K562 (cell line): ENCODE measurements at regions not wholly inside any gene's neighbourhood (a gene's known extent, or its start where the extent isn't known, plus 50 kb on each side); places are given as distances from the start of the nearest gene placed in this dataset.

ENCODE experiments used
- ATAC-seq: fragments of 200-7000 bp; cut with Tn5 transposase; 3 replicates; pipeline ENCODE4 v1.9.1; 2020; ENCODE audit warnings: moderate library complexity
- BruUV-seq: library from RNA; stranded (reverse); fragments of 400-500 nt; replicated peaks from 2 replicates; lab custom pipeline; 2021; lab: Mats Ljungman, UMichigan
- CTCF ChIA-PET: fragments of 300-600 bp; formaldehyde crosslinking; extraction: SDS; loops from one replicate; lab custom pipeline; 2021; ENCODE audit warnings: low intra/inter-chr PET ratio; lab: Yijun Ruan, JAX
- POLR2A ChIA-PET: fragments of 300-600, 350-650 bp; sonication (Branson Sonifier 250); formaldehyde crosslinking; extraction: SDS; loops from one replicate; lab custom pipeline; 2021; ENCODE audit warnings: antibody characterized with exemption, inconsistent platforms; lab: Yijun Ruan, JAX
- DNase-seq, 4 experiments: peaks; one replicate each; pipeline versions ENCODE4 v3.0.0 to v3.0.0-alpha.2; 2011 to 2018; ENCODE audit warnings: low spot score in 3 of 4, mixed read lengths in 3 of 4; ENCODE audit errors: extremely low read depth in 1 of 4
- FAIRE-seq: peaks from 2 replicates; lab custom pipeline; 2011; peaks lifted over from hg19 to GRCh38; lab: Jason Lieb, UNC
- H2AFZ ChIP-seq: 2 replicates; pipeline ENCODE4 v1.6.0; 2011; ENCODE audit warnings: low read depth, low read length, control low read depth, inconsistent platforms
- H3K27ac ChIP-seq: fragments of 200-600 bp; 3 replicates; pipeline ENCODE4 v1.8.0; 2011; ENCODE audit warnings: low read depth, mild to moderate bottlenecking, control low read depth, inconsistent platforms, low read length, moderate library complexity, mixed read lengths; ENCODE audit errors: extremely low read depth
- H3K27me3 ChIP-seq, 2 experiments: fragments of 300-600 bp in 1 of 2; 2 replicates in 1 of 2; 3 replicates in 1 of 2; pipeline versions ENCODE4 v1.6.0 to v1.8.0; 2011; ENCODE audit warnings: inconsistent platforms in 2 of 2, low read length in 2 of 2, mild to moderate bottlenecking in 1 of 2, mixed read lengths in 1 of 2, moderate library complexity in 1 of 2; ENCODE audit not compliant: control insufficient read depth in 2 of 2, insufficient read depth in 2 of 2
- H3K36me3 ChIP-seq: fragments of 300-600 bp; 3 replicates; pipeline ENCODE4 v1.8.0; 2011; ENCODE audit warnings: mild to moderate bottlenecking, low read length, inconsistent platforms; ENCODE audit not compliant: control insufficient read depth, insufficient read depth
- H3K4me1 ChIP-seq, 2 experiments: fragments of 200-600 bp in 1 of 2; replicated peaks in 1 of 2; 2 replicates in 1 of 2; 3 replicates in 1 of 2; pipeline versions ENCODE4 v1.5.1 to v1.8.0; 2011; ENCODE audit warnings: inconsistent platforms in 2 of 2, low read length in 2 of 2, mild to moderate bottlenecking in 1 of 2, mixed read lengths in 1 of 2, moderate library complexity in 1 of 2; ENCODE audit not compliant: control insufficient read depth in 2 of 2, insufficient read depth in 2 of 2
- H3K4me2 ChIP-seq: 2 replicates; pipeline ENCODE4 v1.6.1; 2011; ENCODE audit warnings: low read length, control low read depth, inconsistent platforms, mixed read lengths; ENCODE audit not compliant: insufficient read depth
- H3K4me3 ChIP-seq: fragments of 200-600 bp; sonication (generic), shearing (Covaris generic); 2 replicates; pipeline ENCODE4 v1.5.1; 2016; ENCODE audit warnings: control low read depth, inconsistent platforms
- H3K79me2 ChIP-seq: fragments of 200-600 bp; 3 replicates; pipeline ENCODE4 v1.8.0; 2011; ENCODE audit warnings: low read length, inconsistent platforms; ENCODE audit not compliant: control insufficient read depth, insufficient read depth
- H3K9ac ChIP-seq, 2 experiments: 2 replicates each; pipeline versions ENCODE4 v1.6.0 to v1.6.1; 2011; ENCODE audit warnings: low read depth in 2 of 2, low read length in 2 of 2, control low read depth in 1 of 2, inconsistent platforms in 1 of 2, mild to moderate bottlenecking in 1 of 2, mixed read lengths in 1 of 2; ENCODE audit not compliant: insufficient read depth in 1 of 2
- H3K9me1 ChIP-seq: one replicate; pipeline ENCODE4 v1.6.0; 2011; ENCODE audit warnings: inconsistent platforms, mild to moderate bottlenecking, low read length, moderate library complexity; ENCODE audit not compliant: control insufficient read depth, insufficient read depth
- H3K9me3 ChIP-seq: replicated peaks from 2 replicates; pipeline ENCODE4 v1.5.1; 2011; ENCODE audit warnings: low read depth, low read length, inconsistent platforms; ENCODE audit not compliant: control insufficient read depth, insufficient read depth
- H4K20me1 ChIP-seq: replicated peaks from 2 replicates; pipeline ENCODE4 v1.6.1; 2011; ENCODE audit warnings: low read length, inconsistent platforms, mixed read lengths; ENCODE audit not compliant: control insufficient read depth, insufficient read depth
- FOSL1 ChIP-seq: fragments of 200-800 bp; sonication (Bioruptor generic); conservative IDR thresholded peaks from 2 replicates; pipeline ENCODE4 v1.6.1; 2016; ENCODE audit warnings: missing genetic modification characterization, missing compliant biosample characterization
- GABPA ChIP-seq: fragments of 200-800 bp; sonication (Bioruptor generic); conservative IDR thresholded peaks from 2 replicates; pipeline ENCODE4 v1.6.1; 2016; ENCODE audit warnings: low read depth, missing genetic modification characterization, missing compliant biosample characterization
- HEY1 ChIP-seq: fragments of 250-450 bp; sonication (Bioruptor Pico); IDR thresholded peaks from 2 replicates; pipeline ENCODE4 v1.5.0; 2020; ENCODE audit warnings: mild to moderate bottlenecking, moderate library complexity, borderline replicate concordance
- NEUROD1 ChIP-seq: fragments of 150-350 bp; IDR thresholded peaks from 2 replicates; pipeline ENCODE4 v1.6.1; 2014; ENCODE audit warnings: borderline replicate concordance, low read length, low read depth; ENCODE audit not compliant: partially characterized antibody
- NR1H2 ChIP-seq: sonication (generic); formaldehyde crosslinking; IDR thresholded peaks from 2 replicates; pipeline ENCODE4 v1.4.0; 2020; ENCODE audit warnings: mild to moderate bottlenecking, missing genetic modification reagents
- PRMT5 ChIP-seq: sonication (generic); formaldehyde crosslinking; IDR thresholded peaks from 2 replicates; pipeline ENCODE4 v1.5.0; 2020; ENCODE audit warnings: missing genetic modification reagents
- RUNX1 ChIP-seq: sonication (generic); IDR thresholded peaks from 2 replicates; pipeline ENCODE4 v1.6.1; 2016; ENCODE audit warnings: antibody characterized with exemption, low read depth
- TAL1 ChIP-seq: fragments of 450-650 bp; IDR thresholded peaks from 2 replicates; pipeline ENCODE4 v1.6.1; 2016; ENCODE audit warnings: mild to moderate bottlenecking
- WGBS: fragments of 100-300 bp; shearing (Covaris generic); methylation state at CpG from one replicate; pipeline ENCODE4 v1.1.6; 2016; ENCODE audit warnings: low coverage, mixed read lengths; ENCODE audit not compliant: insufficient coverage; ENCODE audit errors: missing lambda C conversion rate; 5-methylcytosine and 5-hydroxymethylcytosine counted together
- in situ Hi-C: fragments of 300-500 bp; cut with MboI; formaldehyde crosslinking; loops from 4 replicates; pipeline ENCODE4 v1.15.0; 2018; ENCODE audit warnings: inconsistent platforms, mixed read lengths
- intact Hi-C: fragments of 100-400 bp; cut with micrococcal nuclease; formaldehyde crosslinking; loops from 2 replicates; pipeline ENCODE4 v1.14.2; 2022

- no peak for FAIRE-seq
- H3K27me3 ChIP-seq, result no peaks in the 10 kb centered on the region; a peak in 1 of 5 replicates
Observed at GRCh38 chr1:221832151-221832550, 90.3 kb upstream of the DUSP10 start.

GRCh38 chr1:221829327-221830015 lies 87.6 kb upstream of the DUSP10 start:
- no peak for FAIRE-seq
- H2AFZ ChIP-seq, result no peak overlapping the region
- H3K4me1 ChIP-seq, result peaks cover 0 to 3% of the 10 kb centered on the region in 2 experiments; a peak in 3 of 5 replicates
- intact Hi-C loops, result no loop called here
- ChIA-PET POLR2A (no interaction called here), CTCF (no interaction called here)
- no peaks in the 10 kb centered on the region for H3K79me2 ChIP-seq
- H3K27ac ChIP-seq, result no peak overlapping the region
- no peaks in the 10 kb centered on the region for H3K36me3 ChIP-seq
- no peaks in the 10 kb centered on the region for H3K27me3 ChIP-seq
- no peaks in the 10 kb centered on the region for H4K20me1 ChIP-seq
- H3K4me3 ChIP-seq, result no peak overlapping the region
- in situ Hi-C loops, result no loop called here
- no peak for ATAC-seq
- TF ChIP-seq FOSL1 (tag) (peak; percentile 64), GABPA (tag) (no peak)
- H3K9me1 ChIP-seq, result no peaks in the 10 kb centered on the region
- H3K9me3 ChIP-seq, result no peaks in the 10 kb centered on the region
- H3K9ac ChIP-seq, result no peak overlapping the region
- H3K4me2 ChIP-seq, result no peak overlapping the region
- WGBS, result 0% methylated on average over 5 of the region's 5 CpGs
- DNase-seq, result no peak
- BruUV-seq, result no TSS peak

More at GRCh38 chr1:221832151-221832550, 90.3 kb upstream of the DUSP10 start:
- DNase-seq (no peak), ATAC-seq (no peak)
- no peaks in the 10 kb centered on the region for H3K36me3 ChIP-seq
- 8% methylated on average over 1 of the region's 1 CpG for WGBS
- no peak overlapping the region for H3K27ac ChIP-seq
- H4K20me1 ChIP-seq, result no peaks in the 10 kb centered on the region
- no TSS peak for BruUV-seq
- TF ChIP-seq NEUROD1 (no peak), HEY1 (no peak), TAL1 (no peak), RUNX1 (no peak), PRMT5 (no peak), NR1H2 (CRISPR knock-in tag) (no peak)
- TF ChIP-seq, all 486 proteins: peak for 0
- H3K4me2 ChIP-seq, result no peak overlapping the region
- H3K79me2 ChIP-seq, result no peaks in the 10 kb centered on the region
- H3K9me1 ChIP-seq, result no peaks in the 10 kb centered on the region
- no peaks in the 10 kb centered on the region; a peak in 1 of 5 replicates for H3K4me1 ChIP-seq
- ChIA-PET CTCF (no interaction called here), POLR2A (no interaction called here)
- no peak overlapping the region for H3K4me3 ChIP-seq
- in situ Hi-C loops, result no loop called here
- H3K9ac ChIP-seq, result no peak overlapping the region
- no peaks in the 10 kb centered on the region for H3K9me3 ChIP-seq
- intact Hi-C loops, result no loop called here
- H2AFZ ChIP-seq, result no peak overlapping the region
